ENCODE measurements at regions not wholly inside any gene's neighbourhood (a gene's known extent, or its start where the extent isn't known, plus 50 kb on each side); places are given as distances from the start of the nearest gene placed in this dataset.

GRCh38 chr12:38515912-38516311, 199.3 kb downstream of the ALG10B start:
- TF ChIP-seq CTCF (IDR thresholded peaks at IDR 0.05; ENCODE audit: poor library complexity) (no peak), EZH2 (IDR thresholded peaks at IDR 0.05; ENCODE audit: borderline replicate concordance) (no peak), EZH2phosphoT487 (IDR thresholded peaks at IDR 0.05; ENCODE audit: low read depth, severe bottlenecking, unreplicated experiment) (no peak)
